ENCODE measurements at regions not wholly inside any gene's neighbourhood (a gene's known extent, or its start where the extent isn't known, plus 50 kb on each side); places are given as distances from the start of the nearest gene placed in this dataset.

DNA sequence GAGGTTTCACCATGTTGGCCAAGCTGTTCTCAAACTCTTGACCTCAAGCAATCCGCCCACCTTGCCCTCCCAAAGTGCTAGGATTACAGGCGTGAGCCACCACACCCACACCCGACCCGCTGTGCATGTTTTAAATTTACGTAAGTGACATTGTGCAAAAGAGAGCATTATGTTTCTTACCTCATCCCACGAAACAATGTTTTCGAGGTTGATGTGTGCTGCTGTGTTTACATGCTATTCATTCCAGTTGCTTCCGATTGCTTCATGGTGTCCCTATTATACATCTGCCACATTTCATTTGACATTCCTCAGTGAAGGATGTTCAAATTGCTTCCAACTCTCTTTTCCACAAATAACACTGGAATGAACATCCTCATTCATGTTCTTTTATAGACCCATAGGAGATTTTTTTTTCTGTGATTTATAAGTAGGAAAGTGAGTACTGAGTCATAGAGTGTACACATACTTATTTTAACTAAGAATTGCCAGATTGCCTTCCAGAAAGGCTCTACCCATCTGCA lies 403.9 kb upstream of the JARID2 start:
- no peak for DNase-seq

- no peak for DNase-seq
These were observed 401.5 kb upstream of the JARID2 start for GRCh38 chr6:14844411-14844810.

- DNase-seq = no peak
These were observed 397.9 kb upstream of the JARID2 start for GRCh38 chr6:14848019-14848418.

GRCh38 chr6:14849185-14849584 lies 396.7 kb upstream of the JARID2 start:
- DNase-seq = no peak

DNA sequence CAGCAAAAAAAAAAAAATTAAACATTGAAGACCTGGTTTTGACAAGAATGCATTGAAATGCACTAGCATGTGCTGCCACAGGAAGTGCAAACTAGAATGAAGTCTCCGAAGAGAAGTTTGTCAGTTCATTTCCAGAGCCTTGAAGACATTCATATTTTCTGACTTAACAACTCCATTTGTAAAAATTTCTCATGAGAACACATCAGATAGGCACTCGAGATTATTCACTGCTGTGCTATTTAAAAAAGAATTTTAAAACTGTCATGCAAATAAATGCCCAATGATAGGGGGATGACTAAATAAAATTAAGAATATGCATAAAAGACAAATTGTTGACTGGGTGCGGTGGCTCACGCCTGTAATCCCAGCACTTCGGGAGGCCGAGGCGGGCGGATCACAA lies 394.6 kb upstream of the JARID2 start:
- no peak for DNase-seq

GRCh38 chr6:14852375-14852774 lies 393.5 kb upstream of the JARID2 start:
- no peak for DNase-seq

DNA sequence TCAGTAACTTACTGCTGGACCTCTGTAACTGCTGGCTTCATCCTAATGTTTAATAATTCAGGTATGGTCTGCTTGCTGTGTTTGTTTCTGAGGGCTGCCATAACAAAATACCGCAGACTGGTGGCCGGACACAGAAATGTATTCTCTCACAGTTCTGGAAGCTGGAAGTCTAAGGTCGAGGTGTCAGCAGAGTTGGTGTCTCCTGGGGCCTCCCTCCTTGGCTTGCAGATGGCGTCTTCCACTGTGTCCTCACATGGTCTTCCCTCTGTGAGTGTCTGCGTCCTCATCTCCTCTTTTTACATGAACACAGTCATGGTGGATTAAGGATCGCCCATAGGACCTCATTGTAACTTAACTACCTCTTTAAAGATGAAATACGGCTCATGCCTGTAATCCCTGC lies 389.7 kb upstream of the JARID2 start:
- DNase-seq = no peak

GRCh38 chr6:14857001-14857400 lies 388.9 kb upstream of the JARID2 start:
- no peak for DNase-seq

- DNase-seq = no peak
These were observed 388.4 kb upstream of the JARID2 start for GRCh38 chr6:14857501-14857900.

- DNase-seq = no peak
These were observed 387.1 kb upstream of the JARID2 start for GRCh38 chr6:14858808-14859207.

DNA sequence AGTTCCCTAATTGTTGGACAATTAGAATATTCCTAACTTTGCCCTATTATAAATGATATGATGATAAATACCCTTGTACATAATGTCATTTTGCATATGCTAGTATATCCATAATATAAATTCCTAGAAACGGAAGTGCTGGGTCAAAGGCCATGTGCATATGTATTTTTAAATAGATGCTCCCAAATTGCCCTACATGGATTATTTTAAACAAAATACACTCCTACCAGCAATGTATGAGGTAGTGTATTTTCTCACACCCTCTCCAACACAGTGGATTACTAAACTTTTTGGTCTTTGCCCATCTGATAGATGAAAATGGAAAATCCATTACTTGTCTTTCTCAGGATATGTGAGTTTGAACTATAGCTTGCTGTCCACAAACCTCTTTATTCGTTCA lies 385.1 kb upstream of the JARID2 start:
- no peak for DNase-seq

GRCh38 chr6:14861491-14861943 lies 384.4 kb upstream of the JARID2 start:
- DNase-seq = no peak

DNA sequence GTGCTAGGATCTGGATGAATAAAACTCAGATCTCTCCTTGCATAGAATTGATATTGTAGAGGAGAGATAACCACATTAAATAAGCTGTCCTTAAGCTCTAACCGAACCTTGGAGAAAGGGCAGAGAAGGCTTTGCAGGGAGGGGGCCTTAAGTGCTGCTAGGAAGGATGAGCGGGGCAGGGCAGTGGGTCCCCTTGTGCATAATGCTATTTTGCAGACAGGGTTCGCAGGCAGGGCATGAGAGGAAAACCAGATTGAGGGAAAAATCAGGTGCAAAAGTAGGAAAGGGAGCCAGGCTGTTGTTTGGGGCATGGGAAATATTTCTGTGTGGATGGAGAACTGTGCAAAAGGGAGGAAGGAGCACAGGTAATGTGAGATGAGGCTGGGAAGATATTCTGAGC lies 383.0 kb upstream of the JARID2 start:
- DNase-seq = no peak

DNA sequence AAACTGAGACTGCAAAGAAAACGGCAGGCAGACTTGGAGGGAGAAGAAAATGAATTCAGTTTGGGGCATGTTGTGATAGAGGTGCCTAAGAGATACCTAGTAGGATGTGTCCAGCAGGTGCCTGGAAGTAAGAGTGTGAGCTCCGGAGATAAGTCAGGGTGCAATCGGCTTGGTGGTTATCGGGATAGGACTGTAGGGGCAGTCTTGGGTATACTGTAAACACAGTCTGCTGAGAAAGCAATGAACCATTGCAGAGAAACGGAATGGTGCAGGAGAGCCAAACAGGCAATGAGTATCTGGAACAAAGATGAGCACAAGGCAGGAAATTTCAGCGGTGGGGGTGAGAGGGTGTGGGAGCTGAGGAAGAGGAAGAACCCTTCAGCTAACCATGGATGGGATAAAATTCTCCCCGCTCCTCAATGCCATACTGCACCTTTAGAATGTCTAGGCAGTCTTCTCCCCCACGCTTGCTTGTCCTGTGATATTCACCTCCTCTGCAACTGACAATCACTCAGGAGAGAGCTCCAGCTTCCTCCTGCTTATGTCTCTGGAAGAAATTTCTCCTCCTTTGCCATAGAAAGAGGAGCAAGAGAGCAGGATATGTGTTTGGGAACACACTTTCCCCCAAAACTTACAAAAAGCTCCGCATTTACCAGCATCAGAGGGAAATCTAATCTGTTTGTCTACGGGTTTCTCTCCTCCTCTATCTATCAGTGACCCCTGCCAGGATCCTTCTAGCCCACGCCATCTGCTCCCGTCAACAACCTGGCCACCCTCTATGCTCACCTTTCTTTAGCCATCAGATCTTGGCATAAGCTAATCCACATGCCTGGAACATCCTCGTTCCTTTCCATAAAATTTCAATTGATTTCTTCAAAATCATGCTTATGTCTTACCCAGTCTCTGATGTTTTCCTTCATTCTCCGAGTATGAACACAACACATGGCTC lies 381.7 kb upstream of the JARID2 start:
- DNase-seq = no peak

GRCh38 chr6:14865531-14866100 lies 380.3 kb upstream of the JARID2 start:
- no peak for DNase-seq

- DNase-seq = no peak
These were observed 378.1 kb upstream of the JARID2 start for GRCh38 chr6:14867802-14868201.

GRCh38 chr6:14871221-14871620 lies 374.6 kb upstream of the JARID2 start:
- no peak for DNase-seq

- DNase-seq = no peak
These were observed 372.8 kb upstream of the JARID2 start for GRCh38 chr6:14873101-14873500.

DNA sequence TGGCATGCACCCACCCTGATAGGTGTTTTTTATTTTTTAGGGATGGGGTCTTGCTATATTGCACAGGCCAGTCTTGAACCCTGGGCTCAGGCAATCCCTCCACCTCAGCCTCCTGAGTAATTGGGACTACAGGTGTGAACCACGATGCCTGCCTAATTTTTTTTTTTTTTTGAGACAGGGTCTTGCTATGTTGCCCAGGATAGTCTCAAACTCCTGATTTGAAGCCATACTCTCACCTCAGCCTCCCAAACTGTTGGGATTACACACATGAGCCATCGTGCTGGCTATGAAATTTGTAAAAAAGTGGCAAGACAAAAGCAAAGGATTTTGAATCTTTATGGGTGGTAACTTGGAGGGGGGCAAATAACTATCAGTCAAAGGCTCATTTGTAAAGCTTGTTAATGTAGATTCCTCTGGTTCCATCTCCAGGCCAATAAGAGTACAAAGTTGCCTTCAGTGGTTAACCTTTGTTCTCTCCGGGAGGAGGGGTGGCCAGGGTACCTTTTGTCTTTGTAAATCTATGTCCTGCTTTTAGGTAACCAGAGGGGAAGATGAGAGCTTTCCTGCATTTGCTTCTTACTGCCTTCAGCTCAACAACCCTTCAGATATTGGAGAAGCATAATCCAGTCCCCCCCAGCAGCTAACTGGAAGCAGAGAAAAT lies 372.0 kb upstream of the JARID2 start:
- no peak for DNase-seq

DNA sequence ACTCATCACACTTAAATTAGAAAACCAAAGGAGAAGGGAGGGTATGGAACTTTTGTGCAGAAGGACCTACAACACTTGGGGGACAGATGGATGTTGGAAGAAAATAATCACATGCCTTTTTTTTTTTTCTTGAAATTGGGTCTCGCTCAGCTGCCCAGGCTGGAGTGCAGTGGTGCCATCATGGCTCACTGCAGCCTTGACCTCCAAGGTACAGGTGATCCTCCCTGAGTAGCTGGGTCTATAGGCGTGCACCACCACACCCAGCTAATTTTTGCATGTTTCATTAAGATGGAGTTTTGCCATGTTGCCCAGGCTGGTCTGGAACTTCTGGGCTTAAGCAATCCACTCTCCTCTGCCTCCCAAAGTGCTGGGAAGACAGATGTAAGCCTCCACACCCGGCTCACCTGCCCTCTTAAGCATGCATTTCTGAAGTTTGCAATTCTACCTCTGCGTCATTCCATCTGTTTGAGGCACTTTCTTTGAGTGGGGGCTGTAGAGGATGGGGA lies 370.8 kb upstream of the JARID2 start:
- no peak for DNase-seq

DNA sequence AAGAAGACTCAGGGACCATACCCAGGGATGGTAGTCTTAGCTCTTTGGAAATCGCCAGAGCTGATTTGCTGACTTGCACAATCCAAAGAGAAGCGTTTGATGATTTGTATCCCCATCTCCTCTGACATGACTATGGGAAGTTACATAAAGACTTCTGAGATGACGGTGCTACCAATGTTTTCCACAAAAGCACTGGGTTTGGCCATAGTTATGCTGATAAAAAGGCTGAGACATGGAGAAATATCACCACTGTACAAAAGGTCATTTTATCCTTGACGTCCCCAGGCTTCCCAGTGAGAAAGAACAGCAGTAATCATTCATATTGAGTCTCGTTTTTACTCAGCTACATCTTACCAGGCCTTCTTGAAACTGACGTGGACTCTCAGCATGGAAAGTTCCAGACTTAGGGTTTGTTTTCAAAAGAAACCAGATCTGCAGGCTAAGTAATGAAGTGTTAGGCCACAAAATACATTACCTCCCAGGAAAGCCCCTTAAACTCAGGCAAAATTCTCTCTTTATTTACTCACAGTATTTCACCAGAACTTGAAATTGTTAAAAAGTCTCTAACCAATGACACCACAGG lies 370.3 kb upstream of the JARID2 start:
- DNase-seq = no peak

DNA sequence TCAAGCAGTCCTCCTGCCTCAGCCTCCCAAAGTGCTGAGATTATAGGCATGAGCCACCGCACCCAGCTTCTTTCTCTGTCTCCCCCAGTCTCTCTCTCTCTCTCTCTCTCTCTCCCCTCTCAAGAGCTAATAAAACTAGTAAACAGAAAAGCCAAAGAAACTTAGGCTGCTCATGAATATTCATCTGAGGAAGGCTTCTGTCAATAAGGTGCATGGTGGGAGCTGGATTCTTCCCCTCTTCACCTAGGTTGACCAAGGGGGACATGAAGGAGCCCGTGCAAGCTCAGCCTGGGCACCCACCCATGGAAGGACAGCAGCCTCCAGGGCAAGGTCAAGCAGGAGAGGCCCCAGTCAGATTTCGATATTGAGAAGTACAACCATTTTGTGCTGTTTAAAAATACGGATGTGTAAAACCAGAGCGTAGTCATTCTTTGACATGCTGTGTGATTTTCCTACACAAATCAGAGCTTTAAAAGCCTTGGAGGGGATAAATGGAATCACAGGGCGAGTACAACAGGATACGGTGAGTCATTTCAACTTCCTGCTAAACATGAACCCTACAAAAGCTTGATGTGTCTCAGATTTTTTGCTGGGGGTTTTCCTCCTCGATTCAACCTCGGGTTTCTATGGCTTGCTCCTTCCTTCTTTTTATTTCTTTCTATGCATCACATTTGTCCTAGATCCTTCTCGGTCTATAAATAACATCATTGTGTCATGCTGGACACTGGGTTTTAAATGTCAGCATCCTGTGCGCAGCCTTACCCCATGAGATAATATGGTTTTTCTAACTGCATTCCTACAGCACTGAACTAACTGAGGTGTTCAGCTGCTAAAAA lies 368.9 kb upstream of the JARID2 start:
- no peak for DNase-seq

All from SHP77 (cell line).